K562 (cell line): ENCODE measurements at regions not wholly inside any gene's neighbourhood (a gene's known extent, or its start where the extent isn't known, plus 50 kb on each side); places are given as distances from the start of the nearest gene placed in this dataset.

Experiments
- BRD4 ChIP-seq: fragments of 200-600 bp; sonication (generic); IDR thresholded peaks from 2 replicates; pipeline ENCODE4 v1.6.1; 2017; ENCODE audit warnings: inconsistent platforms
- CBFA2T3 ChIP-seq: fragments of 450-650 bp; IDR thresholded peaks from 2 replicates; pipeline ENCODE4 v1.6.1; 2017
- FOXK2 ChIP-seq, 2 experiments: fragments of 450-650 bp; IDR thresholded peaks in 1 of 2; conservative IDR thresholded peaks in 1 of 2; 2 replicates each; pipeline ENCODE4 v1.6.1; 2016; ENCODE audit warnings: low read depth in 2 of 2, mild to moderate bottlenecking in 1 of 2
- GTF3C2 ChIP-seq: IDR thresholded peaks from 3 replicates; pipeline ENCODE4 v1.6.1; 2011; ENCODE audit warnings: borderline replicate concordance, mild to moderate bottlenecking, moderate library complexity; ENCODE audit not compliant: insufficient read length; ENCODE audit errors: extremely low read depth
- NRF1 ChIP-seq, 2 experiments: fragments of 450-650 bp; IDR thresholded peaks in 1 of 2; conservative IDR thresholded peaks in 1 of 2; 2 replicates each; pipeline ENCODE4 v1.6.1; 2014; ENCODE audit warnings: mild to moderate bottlenecking in 2 of 2
- RBBP5 ChIP-seq: fragments of 200-600 bp; sonication (generic); IDR thresholded peaks from 2 replicates; pipeline ENCODE4 v1.6.1; 2012; ENCODE audit warnings: borderline replicate concordance, mild to moderate bottlenecking, low read length, control low read depth, inconsistent platforms; ENCODE audit not compliant: insufficient read depth, poor library complexity, severe bottlenecking
- ZNF318 ChIP-seq, 2 experiments: fragments of 450-650 bp; IDR thresholded peaks; 2 replicates each; pipeline ENCODE4 v1.6.1; 2016; ENCODE audit warnings: mild to moderate bottlenecking in 2 of 2, borderline replicate concordance in 1 of 2, low read depth in 1 of 2, moderate library complexity in 1 of 2
- ZNF609 ChIP-seq: sonication (generic); formaldehyde crosslinking; IDR thresholded peaks from 2 replicates; pipeline ENCODE4 v1.8.1; 2023; ENCODE audit warnings: missing genetic modification reagents, mild to moderate bottlenecking, borderline replicate concordance
- ZNF668 ChIP-seq: fragments of 250-450 bp; sonication (Bioruptor Pico); IDR thresholded peaks from 2 replicates; pipeline ENCODE4 v1.8.0; 2022; ENCODE audit warnings: mild to moderate bottlenecking, inconsistent platforms

- TF ChIP-seq ZNF609 (CRISPR knock-in tag) (no peak), ZNF668 (CRISPR knock-in tag) (no peak), NRF1 (conservative IDR thresholded peaks at IDR 0.05 in 1 of 2, IDR thresholded peaks at IDR 0.05 in 1 of 2) (no peak), BRD4 (no peak), RBBP5 (no peak), GTF3C2 (no peak), FOXK2 (conservative IDR thresholded peaks at IDR 0.05 in 1 of 2, IDR thresholded peaks at IDR 0.05 in 1 of 2; ENCODE audit: low read depth in 2 of 2) (no peak), ZNF318 (IDR thresholded peaks at IDR 0.05; ENCODE audit: borderline replicate concordance in 1 of 2, low read depth in 1 of 2) (no peak), CBFA2T3 (no peak)
Measured at GRCh38 chr9:676780-677438, 164.6 kb upstream of the DMRT1 start (continued).
